CD14-positive monocyte (primary cell): ENCODE measurements at regions not wholly inside any gene's neighbourhood (a gene's known extent, or its start where the extent isn't known, plus 50 kb on each side); places are given as distances from the start of the nearest gene placed in this dataset.

Experiments used
- DNase-seq, 3 donors: peaks; one replicate each; pipeline ENCODE4 v3.0.0-alpha.2; 2011 to 2022
- H2AFZ ChIP-seq: 2 replicates; pipeline ENCODE4 v1.6.0; 2012; ENCODE audit warnings: mild to moderate bottlenecking, low read depth, low read length, inconsistent platforms; ENCODE audit not compliant: insufficient read depth, poor library complexity, severe bottlenecking
- H3K27ac ChIP-seq, 2 donors: 1 replicate in 1 of 2; 2 replicates in 1 of 2; pipeline ENCODE4 v1.5.1; 2012 to 2013; ENCODE audit warnings: low read length in 2 of 2, control low read depth in 1 of 2, inconsistent platforms in 1 of 2, low read depth in 1 of 2, mild to moderate bottlenecking in 1 of 2
- H3K27me3 ChIP-seq, 2 donors: one replicate each; pipeline versions ENCODE4 v1.6.0 to v1.6.1; 2011 to 2013; ENCODE audit warnings: low read length in 2 of 2; ENCODE audit not compliant: control insufficient read depth in 2 of 2, insufficient read depth in 2 of 2
- H3K36me3 ChIP-seq, 2 donors: replicated peaks in 1 of 2; 1 replicate in 1 of 2; 2 replicates in 1 of 2; pipeline versions ENCODE4 v1.5.1 to v1.6.1; 2012 to 2013; ENCODE audit warnings: low read length in 2 of 2, control low read depth in 1 of 2, inconsistent platforms in 1 of 2, mild to moderate bottlenecking in 1 of 2; ENCODE audit not compliant: insufficient read depth in 2 of 2, control insufficient read depth in 1 of 2
- H3K4me1 ChIP-seq, 2 donors: 1 replicate in 1 of 2; 2 replicates in 1 of 2; pipeline versions ENCODE4 v1.5.1 to v1.6.1; 2012 to 2013; ENCODE audit warnings: low read length in 2 of 2, control low read depth in 1 of 2, inconsistent platforms in 1 of 2, mild to moderate bottlenecking in 1 of 2, moderate library complexity in 1 of 2; ENCODE audit not compliant: insufficient read depth in 2 of 2, control insufficient read depth in 1 of 2
- H3K4me2 ChIP-seq: replicated peaks from 2 replicates; pipeline ENCODE3; 2012; ENCODE audit warnings: low read length, moderate library complexity, mild to moderate bottlenecking; ENCODE audit not compliant: poor library complexity, severe bottlenecking; ENCODE audit errors: extremely low read depth
- H3K4me3 ChIP-seq, 3 experiments: fragments of 200-600 bp in 1 of 3; sonication (generic) in 1 of 3; replicated peaks in 1 of 3; 1 replicate in 2 of 3; 2 replicates in 1 of 3; pipeline ENCODE4 v1.5.1; 2011 to 2013; ENCODE audit warnings: low read length in 3 of 3, mild to moderate bottlenecking in 3 of 3, control low read depth in 2 of 3, low read depth in 2 of 3, inconsistent platforms in 1 of 3, moderate library complexity in 1 of 3
- H3K79me2 ChIP-seq: 2 replicates; pipeline ENCODE4 v1.6.0; 2012; ENCODE audit warnings: mild to moderate bottlenecking, control low read depth, inconsistent platforms, low read length, moderate library complexity; ENCODE audit not compliant: insufficient read depth
- H3K9ac ChIP-seq: 2 replicates; pipeline ENCODE4 v1.6.0; 2017; ENCODE audit warnings: low read length, mild to moderate bottlenecking; ENCODE audit not compliant: insufficient read depth, poor library complexity, severe bottlenecking
- H3K9me3 ChIP-seq, 2 donors: replicated peaks in 1 of 2; 1 replicate in 1 of 2; 2 replicates in 1 of 2; pipeline versions ENCODE4 v1.5.1 to v1.6.1; 2012 to 2013; ENCODE audit warnings: low read length in 2 of 2, control low read depth in 1 of 2; ENCODE audit not compliant: control insufficient read depth in 1 of 2, insufficient read depth in 1 of 2
- H4K20me1 ChIP-seq: 2 replicates; pipeline ENCODE4 v1.6.0; 2012; ENCODE audit warnings: mild to moderate bottlenecking, low read length, control low read depth, moderate library complexity; ENCODE audit not compliant: insufficient read depth
- H3K27ac Mint-ChIP-seq, 7 donors: one replicate each; pipeline ENCODE4 v1.8.0; 2020; ENCODE audit warnings: mild to moderate bottlenecking in 7 of 7, mixed read lengths in 7 of 7, moderate library complexity in 6 of 7, inconsistent platforms in 2 of 7
- H3K27me3 Mint-ChIP-seq, 3 donors: one replicate each; pipeline ENCODE4 v1.8.0; 2021 to 2022; ENCODE audit warnings: low read depth in 3 of 3, mild to moderate bottlenecking in 3 of 3, mixed read lengths in 3 of 3, moderate library complexity in 3 of 3, inconsistent platforms in 1 of 3
- H3K36me3 Mint-ChIP-seq, 2 donors: one replicate each; pipeline ENCODE4 v1.8.0; 2020; ENCODE audit warnings: mixed read lengths in 2 of 2, inconsistent platforms in 1 of 2, mild to moderate bottlenecking in 1 of 2
- H3K4me1 Mint-ChIP-seq: one replicate; pipeline ENCODE4 v1.8.0; 2020; ENCODE audit warnings: mild to moderate bottlenecking, mixed read lengths
- H3K4me3 Mint-ChIP-seq, 2 donors: one replicate each; pipeline ENCODE4 v1.8.0; 2020; ENCODE audit warnings: mild to moderate bottlenecking in 2 of 2, mixed read lengths in 2 of 2, moderate library complexity in 1 of 2
- H3K9me3 Mint-ChIP-seq, 7 donors: one replicate each; pipeline ENCODE4 v1.8.0; 2020 to 2022; ENCODE audit warnings: mixed read lengths in 7 of 7, mild to moderate bottlenecking in 6 of 7, moderate library complexity in 6 of 7, inconsistent platforms in 2 of 7
- WGBS: methylation state at CpG from one replicate; pipeline ENCODE4 v1.1.5; 2013; ENCODE audit warnings: missing lambda C conversion rate; ENCODE audit not compliant: insufficient coverage; 5-methylcytosine and 5-hydroxymethylcytosine counted together
- intact Hi-C, 2 donors: fragments of 100-400 bp; cut with micrococcal nuclease; formaldehyde crosslinking; loops; one replicate each; pipeline versions ENCODE4 v1.15.0 to v1.15.1; 2023
- TF ChIP-seq, protein P1 (sequence below): fragments of 200-600 bp; IDR thresholded peaks from one replicate; pipeline ENCODE4 v1.8.0; 2022; ENCODE audit warnings: antibody characterized with exemption, mild to moderate bottlenecking

- peaks cover 2% of the 10 kb centered on the region for H3K4me1 Mint-ChIP-seq
- Histone ChIP-seq H3K9me3 (peaks cover 0 to 3% of the 10 kb centered on the region in 2 donors), H2AFZ (no peak overlapping the region)
Observed at GRCh38 chr11:133639408-133639807, 107.1 kb upstream of the OPCML start.

GRCh38 chr11:133638921-133639320, 106.6 kb upstream of the OPCML start:
- H3K79me2 ChIP-seq: no peaks in the 10 kb centered on the region
- peaks cover 2% of the 10 kb centered on the region for H3K4me1 Mint-ChIP-seq
- intact Hi-C loops: no loop called here
- H3K36me3 ChIP-seq: no peaks in the 10 kb centered on the region
- H3K36me3 Mint-ChIP-seq: no peaks in the 10 kb centered on the region
- no peaks in the 10 kb centered on the region for H3K4me1 ChIP-seq
- H3K27me3 ChIP-seq: no peaks in the 10 kb centered on the region
- WGBS: 100% methylated on average over 4 of the region's 5 CpGs
- no peak overlapping the region for H3K4me2 ChIP-seq
- H4K20me1 ChIP-seq: no peaks in the 10 kb centered on the region
- peaks cover 2 to 14% (median 6%) of the 10 kb centered on the region in 7 donors for H3K9me3 Mint-ChIP-seq
- H3K9ac ChIP-seq: no peak overlapping the region
- no peak for DNase-seq
- H3K27ac ChIP-seq: no peak overlapping the region
- H3K4me3 Mint-ChIP-seq: no peak overlapping the region
- peaks cover 0 to 9% (median 0%) of the 10 kb centered on the region in 3 donors for H3K27me3 Mint-ChIP-seq
- no peak overlapping the region for H3K27ac Mint-ChIP-seq
- peaks cover 2 to 3% of the 10 kb centered on the region in 2 donors for H3K9me3 ChIP-seq
- no peak overlapping the region for H2AFZ ChIP-seq
- no peak overlapping the region for H3K4me3 ChIP-seq
- TF ChIP-seq, protein P1, sequence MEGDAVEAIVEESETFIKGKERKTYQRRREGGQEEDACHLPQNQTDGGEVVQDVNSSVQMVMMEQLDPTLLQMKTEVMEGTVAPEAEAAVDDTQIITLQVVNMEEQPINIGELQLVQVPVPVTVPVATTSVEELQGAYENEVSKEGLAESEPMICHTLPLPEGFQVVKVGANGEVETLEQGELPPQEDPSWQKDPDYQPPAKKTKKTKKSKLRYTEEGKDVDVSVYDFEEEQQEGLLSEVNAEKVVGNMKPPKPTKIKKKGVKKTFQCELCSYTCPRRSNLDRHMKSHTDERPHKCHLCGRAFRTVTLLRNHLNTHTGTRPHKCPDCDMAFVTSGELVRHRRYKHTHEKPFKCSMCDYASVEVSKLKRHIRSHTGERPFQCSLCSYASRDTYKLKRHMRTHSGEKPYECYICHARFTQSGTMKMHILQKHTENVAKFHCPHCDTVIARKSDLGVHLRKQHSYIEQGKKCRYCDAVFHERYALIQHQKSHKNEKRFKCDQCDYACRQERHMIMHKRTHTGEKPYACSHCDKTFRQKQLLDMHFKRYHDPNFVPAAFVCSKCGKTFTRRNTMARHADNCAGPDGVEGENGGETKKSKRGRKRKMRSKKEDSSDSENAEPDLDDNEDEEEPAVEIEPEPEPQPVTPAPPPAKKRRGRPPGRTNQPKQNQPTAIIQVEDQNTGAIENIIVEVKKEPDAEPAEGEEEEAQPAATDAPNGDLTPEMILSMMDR: no peak

More at GRCh38 chr11:133639408-133639807, 107.1 kb upstream of the OPCML start:
- Histone ChIP-seq H3K4me2 (no peak overlapping the region), H3K9ac (no peak overlapping the region), H3K79me2 (no peaks in the 10 kb centered on the region), H3K27ac (no peak overlapping the region), H4K20me1 (no peaks in the 10 kb centered on the region), H3K36me3 (no peaks in the 10 kb centered on the region), H3K4me3 (no peak overlapping the region), H3K4me1 (no peaks in the 10 kb centered on the region), H3K27me3 (no peaks in the 10 kb centered on the region)
- Mint-ChIP-seq H3K36me3 (no peaks in the 10 kb centered on the region), H3K27me3 (peaks cover 0 to 9% (median 0%) of the 10 kb centered on the region in 3 donors), H3K4me3 (no peak overlapping the region), H3K9me3 (peaks cover 2 to 12% (median 6%) of the 10 kb centered on the region in 7 donors), H3K27ac (no peak overlapping the region)
- no peak for DNase-seq
- 100% methylated on average over 1 of the region's 2 CpGs for WGBS
- intact Hi-C loops: no loop called here
- TF ChIP-seq, protein P1: no peak
